ENCODE measurements at regions not wholly inside any gene's neighbourhood (a gene's known extent, or its start where the extent isn't known, plus 50 kb on each side); places are given as distances from the start of the nearest gene placed in this dataset.

- in situ Hi-C loops (cut with MboI; ENCODE audit: low sequenced_read_pairs, unreplicated experiment), result no loop called here
- no peak for DNase-seq (ENCODE audit: low spot score)
- TF ChIP-seq CTCF (IDR thresholded peaks at IDR 0.05; ENCODE audit: borderline replicate concordance, control extremely low read depth, extremely low read depth, insufficient read depth, missing control alignments), result no peak
These were observed 68.5 kb downstream of the CPN2 start for GRCh38 chr3:194282436-194283122.

- in situ Hi-C loops (cut with MboI; ENCODE audit: low sequenced_read_pairs, unreplicated experiment), result no loop called here
- TF ChIP-seq CTCF (IDR thresholded peaks at IDR 0.05; ENCODE audit: borderline replicate concordance, control extremely low read depth, extremely low read depth, insufficient read depth, missing control alignments), result no peak
- DNase-seq (ENCODE audit: low spot score), result no peak
These were observed 67.7 kb downstream of the CPN2 start for GRCh38 chr3:194283221-194284006.

- no peak for TF ChIP-seq CTCF (IDR thresholded peaks at IDR 0.05; ENCODE audit: borderline replicate concordance, control extremely low read depth, extremely low read depth, insufficient read depth, missing control alignments)
- in situ Hi-C loops (cut with MboI; ENCODE audit: low sequenced_read_pairs, unreplicated experiment), result no loop called here
- no peak for DNase-seq (ENCODE audit: low spot score)
These were observed 66.8 kb downstream of the CPN2 start for GRCh38 chr3:194284351-194284750.

GRCh38 chr3:194285024-194285849 lies 65.9 kb downstream of the CPN2 start:
- in situ Hi-C loops (cut with MboI; ENCODE audit: low sequenced_read_pairs, unreplicated experiment), result no loop called here
- DNase-seq (ENCODE audit: low spot score), result no peak
- no peak for TF ChIP-seq CTCF (IDR thresholded peaks at IDR 0.05; ENCODE audit: borderline replicate concordance, control extremely low read depth, extremely low read depth, insufficient read depth, missing control alignments)

GRCh38 chr3:194285850-194286197 lies 65.3 kb downstream of the CPN2 start:
- in situ Hi-C loops (cut with MboI; ENCODE audit: low sequenced_read_pairs, unreplicated experiment), result no loop called here
- DNase-seq (ENCODE audit: low spot score), result no peak
- TF ChIP-seq CTCF (IDR thresholded peaks at IDR 0.05; ENCODE audit: borderline replicate concordance, control extremely low read depth, extremely low read depth, insufficient read depth, missing control alignments), result no peak

GRCh38 chr3:194286375-194287146 lies 64.6 kb downstream of the CPN2 start:
- TF ChIP-seq CTCF (IDR thresholded peaks at IDR 0.05; ENCODE audit: borderline replicate concordance, control extremely low read depth, extremely low read depth, insufficient read depth, missing control alignments), result no peak
- no peak for DNase-seq (ENCODE audit: low spot score)
- in situ Hi-C loops (cut with MboI; ENCODE audit: low sequenced_read_pairs, unreplicated experiment), result no loop called here

Measured in GM13976 (cell line).